Vagina (tissue), 2 donors: ENCODE measurements at regions not wholly inside any gene's neighbourhood (a gene's known extent, or its start where the extent isn't known, plus 50 kb on each side); places are given as distances from the start of the nearest gene placed in this dataset.

Experiments used
- DNase-seq, 2 donors: peaks; one replicate each; pipeline ENCODE4 v3.0.0-alpha.2; 2017; ENCODE audit errors: extremely low spot score in 2 of 2
- H3K27ac ChIP-seq: fragments of 200-600 bp; sonication (generic); one replicate; pipeline ENCODE4 v1.5.1; 2019
- H3K27me3 ChIP-seq: fragments of 200-600 bp; sonication (generic); one replicate; pipeline ENCODE4 v1.5.1; 2019
- H3K36me3 ChIP-seq, 2 donors: fragments of 200-600 bp; sonication (generic); one replicate each; pipeline ENCODE4 v1.5.1; 2017 to 2019
- H3K4me1 ChIP-seq: fragments of 200-600 bp; sonication (generic); one replicate; pipeline ENCODE4 v1.5.1; 2019
- H3K4me3 ChIP-seq, 2 donors: fragments of 200-600 bp; sonication (generic); 1 replicate in 1 of 2; 2 replicates in 1 of 2; pipeline ENCODE4 v1.5.1; 2016 to 2019
- H3K9me3 ChIP-seq: fragments of 200-600 bp; sonication (generic); one replicate; pipeline ENCODE4 v1.5.1; 2019
- CTCF ChIP-seq, 3 experiments: fragments of 450-650 bp in 2 of 3; fragments of 200-600 bp in 1 of 3; sonication (generic) in 1 of 3; IDR thresholded peaks; one replicate each; pipeline ENCODE4 v1.5.1; 2017 to 2019; ENCODE audit warnings: antibody characterized with exemption in 3 of 3, mild to moderate bottlenecking in 2 of 3, moderate library complexity in 2 of 3
- POLR2A ChIP-seq, 2 donors: fragments of 450-650 bp; IDR thresholded peaks; one replicate each; pipeline ENCODE4 v1.6.1; 2017; ENCODE audit warnings: antibody characterized with exemption in 2 of 2, mild to moderate bottlenecking in 2 of 2, moderate library complexity in 2 of 2
- POLR2AphosphoS5 ChIP-seq, 2 donors: sonication (generic); formaldehyde crosslinking; IDR thresholded peaks; one replicate each; pipeline ENCODE4 v1.9.0; 2017; ENCODE audit warnings: antibody characterized with exemption in 2 of 2, mild to moderate bottlenecking in 2 of 2, low read depth in 1 of 2; ENCODE audit not compliant: insufficient read depth in 1 of 2
- intact Hi-C: fragments of 100-400 bp; cut with DNase I; formaldehyde crosslinking; loops from one replicate; pipeline ENCODE4 v1.15.1; 2023

GRCh38 chr2:57397550-57398360 is 648.9 kb upstream of the VRK2 start:
- no peaks in the 10 kb centered on the region for H3K4me1 ChIP-seq
- H3K36me3 ChIP-seq, result no peaks in the 10 kb centered on the region
- no peaks in the 10 kb centered on the region for H3K9me3 ChIP-seq
- H3K27ac ChIP-seq, result no peak overlapping the region
- intact Hi-C loops, result no loop called here
- no peak overlapping the region for H3K4me3 ChIP-seq
- H3K27me3 ChIP-seq, result no peaks in the 10 kb centered on the region
- TF ChIP-seq CTCF (IDR thresholded peaks at IDR 0.05) (no peak), POLR2A (IDR thresholded peaks at IDR 0.05) (no peak), POLR2AphosphoS5 (IDR thresholded peaks at IDR 0.05; ENCODE audit: insufficient read depth in 1 of 2, low read depth in 1 of 2) (no peak)
- peak in 1 of 2 donors; percentile 88 for DNase-seq

GRCh38 chr2:57399057-57399456 is 647.5 kb upstream of the VRK2 start:
- TF ChIP-seq POLR2A (IDR thresholded peaks at IDR 0.05) (no peak), CTCF (IDR thresholded peaks at IDR 0.05) (no peak), POLR2AphosphoS5 (IDR thresholded peaks at IDR 0.05; ENCODE audit: insufficient read depth in 1 of 2, low read depth in 1 of 2) (no peak)
- no peaks in the 10 kb centered on the region for H3K36me3 ChIP-seq
- intact Hi-C loops, result no loop called here
- no peaks in the 10 kb centered on the region for H3K9me3 ChIP-seq
- no peak overlapping the region for H3K4me3 ChIP-seq
- DNase-seq, result no peak
- H3K27me3 ChIP-seq, result no peaks in the 10 kb centered on the region
- no peaks in the 10 kb centered on the region for H3K4me1 ChIP-seq
- no peak overlapping the region for H3K27ac ChIP-seq

GRCh38 chr2:57402096-57402495 is 644.5 kb upstream of the VRK2 start:
- TF ChIP-seq POLR2AphosphoS5 (IDR thresholded peaks at IDR 0.05; ENCODE audit: insufficient read depth in 1 of 2, low read depth in 1 of 2) (no peak), CTCF (IDR thresholded peaks at IDR 0.05) (no peak), POLR2A (IDR thresholded peaks at IDR 0.05) (no peak)

GRCh38 chr2:57402755-57403154 is 643.9 kb upstream of the VRK2 start:
- H3K27ac ChIP-seq, result no peak overlapping the region
- H3K27me3 ChIP-seq, result no peaks in the 10 kb centered on the region
- intact Hi-C loops, result no loop called here
- H3K9me3 ChIP-seq, result no peaks in the 10 kb centered on the region
- H3K4me1 ChIP-seq, result no peaks in the 10 kb centered on the region
- TF ChIP-seq CTCF (IDR thresholded peaks at IDR 0.05) (no peak), POLR2AphosphoS5 (IDR thresholded peaks at IDR 0.05; ENCODE audit: insufficient read depth in 1 of 2, low read depth in 1 of 2) (no peak), POLR2A (IDR thresholded peaks at IDR 0.05) (no peak)
- no peak overlapping the region for H3K4me3 ChIP-seq
- no peak for DNase-seq
- no peaks in the 10 kb centered on the region for H3K36me3 ChIP-seq

More at GRCh38 chr2:57402096-57402495, 644.5 kb upstream of the VRK2 start:
- Histone ChIP-seq H3K4me3 (no peak overlapping the region), H3K9me3 (no peaks in the 10 kb centered on the region), H3K4me1 (no peaks in the 10 kb centered on the region), H3K27ac (no peak overlapping the region), H3K27me3 (no peaks in the 10 kb centered on the region), H3K36me3 (no peaks in the 10 kb centered on the region)
- intact Hi-C loops, result no loop called here
- no peak for DNase-seq

- Histone ChIP-seq H3K4me3 (no peak overlapping the region), H3K4me1 (no peaks in the 10 kb centered on the region), H3K27ac (no peak overlapping the region), H3K9me3 (no peaks in the 10 kb centered on the region), H3K27me3 (no peaks in the 10 kb centered on the region), H3K36me3 (no peaks in the 10 kb centered on the region)
- intact Hi-C loops, result no loop called here
- TF ChIP-seq CTCF (IDR thresholded peaks at IDR 0.05) (no peak), POLR2A (IDR thresholded peaks at IDR 0.05) (no peak), POLR2AphosphoS5 (IDR thresholded peaks at IDR 0.05; ENCODE audit: insufficient read depth in 1 of 2, low read depth in 1 of 2) (no peak)
- DNase-seq, result no peak
Observed at GRCh38 chr2:57407772-57408201, 638.8 kb upstream of the VRK2 start.
